CD4-positive, alpha-beta T cell treated with Interferon gamma for 1 hour (primary cell): ENCODE measurements at regions not wholly inside any gene's neighbourhood (a gene's known extent, or its start where the extent isn't known, plus 50 kb on each side); places are given as distances from the start of the nearest gene placed in this dataset.

ENCODE experiments used
- DNase-seq: peaks from one replicate; pipeline ENCODE4 v3.0.0-alpha.2; 2020

GRCh38 chr9:118318770-118319431 lies 614.7 kb downstream of the TLR4 start:
- DNase-seq = no peak

- no peak for DNase-seq
Measured at GRCh38 chr9:118321788-118322187, 617.6 kb downstream of the TLR4 start.

- DNase-seq = no peak
Measured at GRCh38 chr9:118324706-118325105, 620.5 kb downstream of the TLR4 start.

DNA sequence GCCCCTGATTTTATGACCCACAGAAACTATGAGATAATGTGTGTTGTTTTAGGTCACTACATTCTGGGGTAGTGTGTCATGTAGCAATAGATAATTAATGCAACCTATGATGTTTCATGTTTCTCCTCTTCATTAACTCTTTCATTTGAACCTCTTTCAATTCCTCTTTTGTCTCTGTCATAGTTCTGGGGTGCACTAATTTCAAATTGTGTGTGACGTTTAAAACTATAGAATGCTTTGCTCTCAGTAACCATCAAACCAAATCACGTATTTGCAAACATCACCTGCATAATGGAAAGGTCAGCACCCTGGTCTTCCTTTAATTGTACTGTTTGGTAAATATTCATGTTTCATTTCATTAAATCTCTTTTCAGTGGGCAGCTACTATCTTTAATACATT lies 621.6 kb downstream of the TLR4 start:
- no peak for DNase-seq

DNA sequence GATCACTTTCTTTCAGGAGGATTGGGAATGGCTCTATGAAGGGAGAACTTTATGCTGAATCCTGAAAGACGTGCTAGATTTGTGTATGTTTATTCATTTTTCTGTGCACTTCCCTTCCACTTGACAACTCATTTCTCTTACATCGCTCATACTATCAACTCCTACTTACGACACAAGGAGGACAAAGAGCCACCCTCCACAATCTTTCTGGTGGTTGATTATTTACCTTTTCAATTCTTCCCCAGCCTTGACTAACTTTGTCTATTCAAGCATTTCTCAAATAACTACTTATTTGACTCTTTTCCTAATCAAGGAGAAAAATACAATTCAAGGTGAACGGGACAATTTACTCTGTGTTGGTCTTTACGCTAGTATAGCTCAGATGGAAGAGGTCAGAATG lies 622.1 kb downstream of the TLR4 start:
- DNase-seq = no peak

GRCh38 chr9:118330191-118330986 lies 626.2 kb downstream of the TLR4 start:
- DNase-seq = no peak

- no peak for DNase-seq
Measured at GRCh38 chr9:118331622-118332045, 627.4 kb downstream of the TLR4 start.

DNA sequence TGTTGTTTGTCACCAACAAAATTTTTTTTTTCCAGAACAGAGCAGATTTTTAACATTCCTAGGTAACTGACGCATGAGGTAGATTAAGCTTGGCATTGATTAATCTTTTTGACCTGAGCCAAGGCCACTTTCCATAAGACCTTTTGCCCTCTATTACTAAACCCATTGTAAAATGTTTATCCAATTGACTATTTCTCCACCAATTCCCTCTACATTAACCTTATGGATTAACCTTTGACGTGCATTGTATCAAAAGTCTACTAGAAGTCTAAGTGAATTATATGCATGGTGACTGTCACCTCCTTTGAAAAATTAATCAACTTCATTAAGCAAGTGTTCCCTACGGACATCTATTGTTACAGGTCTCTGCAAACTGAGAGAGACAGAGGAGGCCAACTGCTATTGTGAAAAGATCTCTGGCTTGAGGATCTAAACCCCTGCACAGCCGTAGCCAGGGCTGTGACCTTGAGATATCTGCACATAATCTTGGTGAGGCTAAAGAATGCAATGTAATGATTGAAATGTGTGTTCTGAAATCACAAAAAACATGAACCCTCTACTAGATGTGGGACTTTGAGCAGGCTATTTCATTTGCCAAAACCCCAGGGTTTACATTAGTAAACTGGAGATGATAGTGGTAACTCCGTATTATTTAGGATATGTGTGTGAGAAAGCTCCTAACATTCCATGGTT lies 632.2 kb downstream of the TLR4 start:
- DNase-seq = no peak

DNA sequence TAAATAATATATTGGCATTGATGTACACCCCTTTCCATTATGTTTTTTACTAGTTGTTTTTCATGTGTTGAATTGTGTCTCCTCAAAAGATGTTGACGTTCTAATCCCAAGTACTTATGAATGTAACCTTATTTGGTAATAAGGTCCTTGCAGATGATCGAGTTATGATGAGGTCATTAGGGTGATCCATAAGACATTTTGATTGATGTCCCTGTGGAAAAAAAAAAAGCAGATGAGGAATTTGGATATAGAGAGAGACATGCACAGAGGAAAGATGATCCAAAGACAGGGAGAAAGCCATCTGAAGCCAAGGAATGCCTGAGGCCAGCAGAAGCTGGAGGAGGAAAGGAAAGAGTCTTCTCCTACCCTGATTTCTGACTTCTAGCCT lies 632.7 kb downstream of the TLR4 start:
- no peak for DNase-seq

- no peak for DNase-seq
Measured at GRCh38 chr9:118360036-118360435, 655.8 kb downstream of the TLR4 start.

GRCh38 chr9:118362123-118362522 lies 657.9 kb downstream of the TLR4 start:
- no peak for DNase-seq

DNA sequence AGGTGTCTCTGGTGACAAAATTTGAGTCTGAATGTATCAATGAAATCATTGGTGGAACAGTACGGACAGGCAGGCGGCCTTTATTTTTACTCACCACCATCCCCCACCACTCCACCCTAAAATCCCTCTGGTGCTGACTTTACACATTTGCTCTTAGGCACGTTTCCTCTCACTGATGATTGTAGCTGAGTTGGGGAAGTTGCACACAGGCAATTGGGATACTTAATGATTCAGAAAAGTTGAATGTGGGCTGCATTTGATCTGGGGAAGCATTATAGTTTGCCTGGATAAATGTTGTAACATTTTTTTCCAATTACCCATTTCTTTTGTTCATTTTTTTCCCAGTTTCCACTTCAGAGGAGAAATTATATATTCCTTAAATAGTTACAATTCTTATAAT lies 658.4 kb downstream of the TLR4 start:
- no peak for DNase-seq

GRCh38 chr9:118364266-118365106 lies 660.3 kb downstream of the TLR4 start:
- no peak for DNase-seq

- DNase-seq = no peak
Measured at GRCh38 chr9:118366228-118366627, 662.0 kb downstream of the TLR4 start.

- no peak for DNase-seq
Measured at GRCh38 chr9:118367383-118367782, 663.2 kb downstream of the TLR4 start.

GRCh38 chr9:118384531-118385100 lies 680.4 kb downstream of the TLR4 start:
- no peak for DNase-seq

DNA sequence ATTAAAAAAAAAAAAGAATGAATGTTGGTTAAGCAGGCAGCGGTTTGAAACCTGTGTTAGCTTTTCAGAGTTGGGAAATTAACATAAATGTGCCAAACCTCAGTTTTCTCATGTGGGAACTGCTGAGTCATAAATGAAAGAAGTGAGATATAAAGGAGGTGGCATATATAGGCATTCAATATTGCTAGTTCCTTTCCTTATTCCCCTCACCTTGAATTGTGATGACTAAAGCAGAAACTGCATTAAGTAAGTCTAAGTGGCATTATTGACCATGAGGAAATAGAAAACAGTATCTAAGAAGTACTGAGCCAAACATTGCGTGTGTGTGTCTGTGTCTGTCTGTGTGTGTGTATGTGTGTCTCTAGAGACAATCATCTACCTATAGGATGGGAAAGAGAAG lies 691.2 kb downstream of the TLR4 start:
- DNase-seq = no peak

DNA sequence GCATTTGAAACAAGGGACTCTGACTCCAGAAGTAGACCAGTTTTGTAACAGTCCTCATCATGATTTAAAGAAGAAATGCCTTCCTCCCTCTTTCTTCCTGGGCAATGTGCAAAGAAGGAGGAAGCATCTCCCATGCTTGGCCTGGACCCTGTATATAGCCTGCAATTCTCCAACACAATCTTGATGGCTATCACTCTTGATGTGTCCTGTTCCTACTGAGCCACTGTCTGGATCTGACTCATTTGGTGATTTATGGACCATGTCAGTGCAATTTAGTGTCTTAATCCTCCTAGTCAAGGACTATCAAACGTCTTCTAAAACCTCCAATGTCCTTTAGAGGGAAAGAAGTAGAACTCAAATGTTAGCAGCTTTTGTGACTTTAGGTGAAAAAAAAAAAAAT lies 697.3 kb downstream of the TLR4 start:
- DNase-seq = no peak

DNA sequence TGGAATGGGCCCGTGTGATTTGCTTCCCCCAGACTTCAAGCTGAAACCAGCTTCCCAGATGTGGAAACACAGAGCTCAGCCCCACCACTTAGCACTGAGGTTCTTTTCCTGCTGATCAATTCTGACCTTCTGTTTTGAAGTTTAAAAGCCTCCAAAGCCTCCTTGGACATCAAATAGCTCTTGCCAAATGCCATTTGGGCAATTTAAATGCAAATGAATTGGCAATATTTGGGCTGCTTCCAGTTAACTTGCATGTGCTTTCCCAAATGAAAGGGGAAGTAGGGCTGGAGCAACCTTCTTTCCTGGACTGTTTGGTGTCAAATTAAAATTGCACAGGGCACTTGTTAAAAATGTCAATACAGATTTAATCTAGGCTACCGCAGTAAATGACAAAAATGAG lies 710.5 kb downstream of the TLR4 start:
- no peak for DNase-seq

DNA sequence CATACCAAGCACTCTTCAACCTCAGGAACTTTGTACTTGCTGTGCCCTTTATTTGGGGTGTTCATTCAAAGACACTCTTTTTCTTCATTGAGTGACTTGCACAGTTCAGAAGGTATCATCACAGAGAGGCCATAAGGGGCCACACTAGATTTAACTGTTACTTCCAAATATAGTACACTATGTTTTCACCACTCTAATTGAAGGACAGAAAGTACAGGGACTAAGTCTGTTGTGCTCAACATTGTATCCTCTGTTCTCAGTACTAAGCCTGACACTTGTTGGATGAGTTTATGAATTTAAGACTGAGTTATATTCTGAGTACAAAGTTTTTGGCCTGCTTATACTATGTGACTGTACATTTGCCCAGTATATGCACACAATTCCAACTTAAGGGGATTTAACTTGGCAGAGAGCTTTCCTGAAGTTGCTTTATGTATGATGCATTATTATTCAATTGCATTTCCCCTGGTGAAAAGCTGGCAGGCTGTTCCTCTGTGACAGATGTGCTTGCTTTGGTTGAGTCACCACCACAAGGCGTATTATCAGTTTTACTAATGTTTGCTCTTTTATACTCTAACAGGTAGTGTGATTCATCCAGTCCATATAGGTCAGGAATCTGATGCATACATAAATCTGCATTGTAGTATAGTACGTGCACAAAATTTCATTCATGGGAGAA lies 714.8 kb downstream of the TLR4 start:
- no peak for DNase-seq

GRCh38 chr9:118419676-118420075 lies 715.5 kb downstream of the TLR4 start:
- DNase-seq = no peak

DNA sequence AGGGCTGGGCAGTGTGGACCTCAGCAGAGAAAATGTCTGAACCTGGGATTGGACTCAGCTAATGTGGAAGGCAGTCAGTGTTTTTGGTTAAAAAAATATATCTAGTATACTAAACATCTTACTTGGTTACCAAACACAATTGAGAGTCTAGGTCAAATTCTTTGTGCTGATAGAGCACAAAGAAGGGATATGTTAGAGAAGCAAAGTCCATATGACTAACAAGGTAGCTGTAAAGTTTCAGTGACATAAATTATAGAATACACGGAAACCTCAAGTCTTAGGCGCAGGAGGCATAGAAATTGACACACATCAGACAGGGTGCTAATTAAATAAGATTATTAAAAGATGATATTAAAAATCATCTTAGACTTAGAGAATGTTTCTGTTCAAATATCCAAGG lies 718.3 kb downstream of the TLR4 start:
- DNase-seq = no peak
